PC-3 (cell line): ENCODE measurements at regions not wholly inside any gene's neighbourhood (a gene's known extent, or its start where the extent isn't known, plus 50 kb on each side); places are given as distances from the start of the nearest gene placed in this dataset.
A peak's percentile ranks its signal among the peaks of the same experiment; 100 is the strongest.

Experiments
- ATAC-seq: fragments of 200-7000 bp; cut with Tn5 transposase; 2 replicates; pipeline ENCODE4 v1.9.1; 2020; ENCODE audit warnings: mild to moderate bottlenecking, moderate library complexity
- BruUV-seq: library from RNA; stranded (reverse); fragments of 400-500 nt; replicated peaks from 2 replicates; lab custom pipeline; 2021; lab: Mats Ljungman, UMichigan
- CTCF ChIA-PET: fragments of 300-600 bp; sonication (Branson Sonifier 250); formaldehyde crosslinking; loops from one replicate; lab custom pipeline; 2022; ENCODE audit warnings: antibody characterized with exemption; lab: Charles Lee
- POLR2A ChIA-PET: fragments of 300-600 bp; sonication (Branson Sonifier 250); formaldehyde crosslinking; loops from one replicate; lab custom pipeline; 2022; ENCODE audit warnings: antibody characterized with exemption; ENCODE audit not compliant: unreplicated experiment; lab: Charles Lee
- DNase-seq: peaks from one replicate; pipeline ENCODE4 v3.0.0-alpha.2; 2015
- H2AFZ ChIP-seq: fragments of 300-600 bp; sonication (generic); 2 replicates; pipeline ENCODE4 v1.6.0; 2016; ENCODE audit warnings: antibody characterized with exemption, low read length
- H3F3A ChIP-seq: fragments of 300-600 bp; sonication (generic); one replicate; pipeline ENCODE4 v1.6.0; 2017; ENCODE audit warnings: antibody characterized with exemption, low read length, control low read depth, mild to moderate bottlenecking; ENCODE audit not compliant: unreplicated experiment
- H3K27ac ChIP-seq: fragments of 300-600 bp; sonication (generic); 2 replicates; pipeline ENCODE4 v1.5.1; 2016; ENCODE audit warnings: mild to moderate bottlenecking, low read length
- H3K27me3 ChIP-seq: fragments of 300-600 bp; sonication (generic); 2 replicates; pipeline ENCODE4 v1.6.1; 2016; ENCODE audit warnings: low read length, mixed read lengths
- H3K36me3 ChIP-seq: fragments of 300-600 bp; sonication (generic); 2 replicates; pipeline ENCODE4 v1.6.1; 2016; ENCODE audit warnings: low read depth, mixed run types, low read length, mixed read lengths
- H3K4me1 ChIP-seq: fragments of 300-600 bp; sonication (generic); 2 replicates; pipeline ENCODE4 v1.5.1; 2016; ENCODE audit warnings: low read length; ENCODE audit not compliant: insufficient read depth
- H3K4me2 ChIP-seq: fragments of 300-600 bp; sonication (generic); 2 replicates; pipeline ENCODE4 v1.6.0; 2016; ENCODE audit warnings: low read length
- H3K4me3 ChIP-seq: fragments of 300-600 bp; sonication (generic); 2 replicates; pipeline ENCODE4 v1.5.1; 2016; ENCODE audit warnings: mild to moderate bottlenecking, low read length, mixed read lengths
- H3K79me2 ChIP-seq: fragments of 300-600 bp; sonication (generic); 2 replicates; pipeline ENCODE4 v1.6.1; 2017; ENCODE audit warnings: low read length, mixed read lengths
- H3K9ac ChIP-seq: fragments of 300-600 bp; sonication (generic); 2 replicates; pipeline ENCODE4 v1.6.0; 2016; ENCODE audit warnings: mild to moderate bottlenecking, low read length
- H3K9me2 ChIP-seq: fragments of 300-600 bp; sonication (generic); replicated peaks from 2 replicates; pipeline ENCODE4 v1.6.1; 2016; ENCODE audit warnings: mixed run types, low read length, mixed read lengths
- H3K9me3 ChIP-seq: fragments of 300-600 bp; sonication (generic); 2 replicates; pipeline ENCODE4 v1.6.1; 2016; ENCODE audit warnings: low read length, mixed read lengths
- H4K20me1 ChIP-seq: fragments of 300-600 bp; sonication (generic); 2 replicates; pipeline ENCODE4 v1.6.1; 2016; ENCODE audit warnings: low read length, mixed read lengths
- EZH2 ChIP-seq: fragments of 300-600 bp; sonication (generic); IDR thresholded peaks from one replicate; pipeline ENCODE4 v1.6.1; 2017; ENCODE audit warnings: antibody characterized with exemption, mild to moderate bottlenecking, low read length; ENCODE audit not compliant: unreplicated experiment
- EZH2phosphoT487 ChIP-seq: fragments of 300-600 bp; sonication (generic); IDR thresholded peaks from 2 replicates; pipeline ENCODE4 v1.6.1; 2018; ENCODE audit warnings: mild to moderate bottlenecking, antibody characterized with exemption, low read length, borderline replicate concordance
- intact Hi-C: fragments of 100-400 bp; cut with micrococcal nuclease; formaldehyde crosslinking; loops from 2 replicates; pipeline ENCODE4 v1.9.0; 2023
- TF ChIP-seq, protein P1 (sequence below): fragments of 300-600 bp; sonication (generic); conservative IDR thresholded peaks from 2 replicates; pipeline ENCODE4 v1.5.1; 2017; ENCODE audit warnings: antibody characterized with exemption, low read depth, mild to moderate bottlenecking, low read length

GRCh38 chr13:102951808-102952207 lies 106.0 kb downstream of the ERCC5 start:
- no TSS peak for BruUV-seq
- ChIA-PET POLR2A (no interaction called here), CTCF (no interaction called here)
- Histone ChIP-seq H2AFZ (no peak overlapping the region), H3K9me3 (no peaks in the 10 kb centered on the region), H3K9ac (no peak overlapping the region), H3K79me2 (no peaks in the 10 kb centered on the region), H3K27ac (no peak overlapping the region), H3K4me2 (no peak overlapping the region), H3K27me3 (peaks cover 51% of the 10 kb centered on the region), H3K4me1 (no peaks in the 10 kb centered on the region), H3K4me3 (no peak overlapping the region), H3K9me2 (no peaks in the 10 kb centered on the region), H3F3A (no peaks in the 10 kb centered on the region), H4K20me1 (no peaks in the 10 kb centered on the region), H3K36me3 (no peaks in the 10 kb centered on the region)
- DNase-seq (no peak), ATAC-seq (no peak)
- TF ChIP-seq EZH2phosphoT487 (no peak), EZH2 (no peak)
- TF ChIP-seq, protein P1, sequence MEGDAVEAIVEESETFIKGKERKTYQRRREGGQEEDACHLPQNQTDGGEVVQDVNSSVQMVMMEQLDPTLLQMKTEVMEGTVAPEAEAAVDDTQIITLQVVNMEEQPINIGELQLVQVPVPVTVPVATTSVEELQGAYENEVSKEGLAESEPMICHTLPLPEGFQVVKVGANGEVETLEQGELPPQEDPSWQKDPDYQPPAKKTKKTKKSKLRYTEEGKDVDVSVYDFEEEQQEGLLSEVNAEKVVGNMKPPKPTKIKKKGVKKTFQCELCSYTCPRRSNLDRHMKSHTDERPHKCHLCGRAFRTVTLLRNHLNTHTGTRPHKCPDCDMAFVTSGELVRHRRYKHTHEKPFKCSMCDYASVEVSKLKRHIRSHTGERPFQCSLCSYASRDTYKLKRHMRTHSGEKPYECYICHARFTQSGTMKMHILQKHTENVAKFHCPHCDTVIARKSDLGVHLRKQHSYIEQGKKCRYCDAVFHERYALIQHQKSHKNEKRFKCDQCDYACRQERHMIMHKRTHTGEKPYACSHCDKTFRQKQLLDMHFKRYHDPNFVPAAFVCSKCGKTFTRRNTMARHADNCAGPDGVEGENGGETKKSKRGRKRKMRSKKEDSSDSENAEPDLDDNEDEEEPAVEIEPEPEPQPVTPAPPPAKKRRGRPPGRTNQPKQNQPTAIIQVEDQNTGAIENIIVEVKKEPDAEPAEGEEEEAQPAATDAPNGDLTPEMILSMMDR: no peak
- intact Hi-C loops: no loop called here

GRCh38 chr13:102947745-102948405 lies 102.0 kb downstream of the ERCC5 start:
- TF ChIP-seq, protein P1: no peak
- no peak for TF ChIP-seq EZH2
- no peak for TF ChIP-seq EZH2phosphoT487

DNA sequence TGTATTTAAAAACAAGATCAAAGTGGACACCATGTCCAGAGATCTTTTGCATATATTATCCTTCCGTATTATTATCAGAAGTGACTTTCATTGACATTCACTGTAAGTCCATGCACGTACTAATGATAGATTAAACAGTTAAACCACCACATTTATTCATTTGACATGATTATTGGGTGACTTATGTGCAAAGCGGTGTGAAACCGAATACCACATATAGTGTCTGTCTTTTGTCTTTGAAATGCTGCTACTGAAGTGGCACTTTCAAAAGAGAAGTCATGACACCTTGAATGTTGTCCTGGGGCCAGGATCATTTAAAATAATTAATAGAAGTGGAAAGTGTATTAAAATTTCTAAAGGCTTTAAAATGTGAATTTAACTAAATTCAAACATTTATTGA lies 100.1 kb downstream of the ERCC5 start:
- Histone ChIP-seq H3K9ac (no peak overlapping the region), H4K20me1 (no peaks in the 10 kb centered on the region), H3K4me1 (no peaks in the 10 kb centered on the region), H3K27me3 (peaks cover 57% of the 10 kb centered on the region), H3K36me3 (no peaks in the 10 kb centered on the region), H3K4me2 (no peak overlapping the region), H3K9me3 (no peaks in the 10 kb centered on the region), H2AFZ (no peak overlapping the region), H3K79me2 (no peaks in the 10 kb centered on the region), H3K9me2 (no peaks in the 10 kb centered on the region), H3F3A (no peaks in the 10 kb centered on the region), H3K27ac (no peak overlapping the region), H3K4me3 (no peak overlapping the region)
- CTCF ChIA-PET: no interaction called here
- no TSS peak for BruUV-seq
- no peak for ATAC-seq
- POLR2A ChIA-PET: no interaction called here
- no peak for DNase-seq
- TF ChIP-seq EZH2 (no peak), EZH2phosphoT487 (no peak)
- TF ChIP-seq, protein P1: no peak
- intact Hi-C loops: no loop called here

More at GRCh38 chr13:102947745-102948405, 102.0 kb downstream of the ERCC5 start:
- H3K27ac ChIP-seq: no peak overlapping the region
- no peaks in the 10 kb centered on the region for H3K4me1 ChIP-seq
- no peak overlapping the region for H3K4me3 ChIP-seq
- no peaks in the 10 kb centered on the region for H3K79me2 ChIP-seq
- no peak overlapping the region for H2AFZ ChIP-seq
- BruUV-seq: no TSS peak
- H3K9me3 ChIP-seq: no peaks in the 10 kb centered on the region
- no peaks in the 10 kb centered on the region for H3K36me3 ChIP-seq
- POLR2A ChIA-PET: no interaction called here
- no peak overlapping the region for H3K9ac ChIP-seq
- H3K27me3 ChIP-seq: peaks cover 65% of the 10 kb centered on the region
- CTCF ChIA-PET: no interaction called here
- H4K20me1 ChIP-seq: no peaks in the 10 kb centered on the region
- ATAC-seq (no peak), DNase-seq (peak; percentile 4)
- intact Hi-C loops: no loop called here
- H3K9me2 ChIP-seq: no peaks in the 10 kb centered on the region
- H3F3A ChIP-seq: no peaks in the 10 kb centered on the region
- no peak overlapping the region for H3K4me2 ChIP-seq
